Neural progenitor cell (in vitro differentiated cells): ENCODE measurements at regions not wholly inside any gene's neighbourhood (a gene's known extent, or its start where the extent isn't known, plus 50 kb on each side); places are given as distances from the start of the nearest gene placed in this dataset.

Experiments used
- CTCF ChIP-seq: fragments of 200-600 bp; sonication (generic); IDR thresholded peaks from 2 replicates; pipeline ENCODE4 v1.5.1; 2017; ENCODE audit warnings: antibody characterized with exemption, mild to moderate bottlenecking
- EZH2 ChIP-seq: fragments of 200-600 bp; sonication (generic); IDR thresholded peaks from 2 replicates; pipeline ENCODE4 v1.6.1; 2017; ENCODE audit warnings: antibody characterized with exemption, mild to moderate bottlenecking, moderate library complexity

DNA sequence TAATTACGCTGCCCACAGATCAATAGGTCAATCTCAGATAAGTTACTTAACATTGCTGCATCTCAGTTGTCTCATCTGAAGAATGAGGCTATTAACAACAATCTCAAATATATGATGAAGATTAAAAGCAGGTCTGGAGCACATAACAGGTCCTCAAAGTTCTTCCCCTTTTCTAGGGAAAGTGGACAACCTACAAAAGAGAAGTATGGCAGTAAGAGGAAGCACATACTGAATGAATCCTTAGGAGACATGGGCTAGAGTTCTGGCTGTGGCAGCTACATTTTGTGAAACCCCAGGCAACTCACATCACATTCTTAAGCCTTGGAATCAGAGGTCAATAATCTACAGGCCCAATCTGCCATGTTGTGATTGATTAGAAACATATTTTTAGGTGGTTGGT lies 180.6 kb downstream of the PCTP start:
- no peak for TF ChIP-seq CTCF
- no peak for TF ChIP-seq EZH2
